HG02852 (cell line): ENCODE measurements at regions not wholly inside any gene's neighbourhood (a gene's known extent, or its start where the extent isn't known, plus 50 kb on each side); places are given as distances from the start of the nearest gene placed in this dataset.
"Not testable (repeated sequence)": the region's sequence is repeated elsewhere in the genome, so short reads cannot be mapped to it uniquely, and the experiment has no call there.

ENCODE experiments used
- ATAC-seq: cut with Tn5 transposase; IDR thresholded peaks from one replicate; pipeline ENCODE4 v1.9.1; 2021; ENCODE audit warnings: mild to moderate bottlenecking, moderate library complexity; ENCODE audit not compliant: unreplicated experiment

- ATAC-seq = no peak
These were observed 594.7 kb downstream of the DIPK2A start for GRCh38 chr3:144566320-144566719.

- ATAC-seq = no peak
These were observed 598.0 kb downstream of the DIPK2A start for GRCh38 chr3:144569651-144570050.

- ATAC-seq = no peak
These were observed 612.2 kb downstream of the DIPK2A start for GRCh38 chr3:144583871-144584270.

- no peak for ATAC-seq
These were observed 613.8 kb downstream of the DIPK2A start for GRCh38 chr3:144585408-144585807.

GRCh38 chr3:144585953-144586352, 614.3 kb downstream of the DIPK2A start:
- ATAC-seq = no peak

- ATAC-seq = no peak
These were observed 614.8 kb downstream of the DIPK2A start for GRCh38 chr3:144586382-144586781.

- ATAC-seq = no peak
These were observed 619.2 kb downstream of the DIPK2A start for GRCh38 chr3:144590854-144591253.

- no peak for ATAC-seq
These were observed 622.3 kb downstream of the DIPK2A start for GRCh38 chr3:144593881-144594280.

- ATAC-seq = not testable (repeated sequence)
These were observed 648.6 kb downstream of the DIPK2A start for GRCh38 chr3:144620236-144620635.

- no peak for ATAC-seq
These were observed 651.2 kb downstream of the DIPK2A start for GRCh38 chr3:144622845-144623244.

GRCh38 chr3:144624656-144625055, 653.0 kb downstream of the DIPK2A start:
- no peak for ATAC-seq

GRCh38 chr3:144626835-144627234, 655.2 kb downstream of the DIPK2A start:
- ATAC-seq = no peak

GRCh38 chr3:144629381-144629780, 657.8 kb downstream of the DIPK2A start:
- ATAC-seq = no peak

- ATAC-seq = no peak
These were observed 665.2 kb downstream of the DIPK2A start for GRCh38 chr3:144636833-144637232.

GRCh38 chr3:144638009-144638408, 666.4 kb downstream of the DIPK2A start:
- no peak for ATAC-seq

- no peak for ATAC-seq
These were observed 672.2 kb downstream of the DIPK2A start for GRCh38 chr3:144643771-144644198.

- ATAC-seq = no peak
These were observed 673.7 kb downstream of the DIPK2A start for GRCh38 chr3:144645300-144645699.

GRCh38 chr3:144650380-144650779, 678.8 kb downstream of the DIPK2A start:
- no peak for ATAC-seq

GRCh38 chr3:144652573-144652972, 681.0 kb downstream of the DIPK2A start:
- ATAC-seq = no peak

- ATAC-seq = no peak
These were observed 683.8 kb downstream of the DIPK2A start for GRCh38 chr3:144655423-144655822.

- peak; percentile 35 for ATAC-seq
These were observed 688.6 kb downstream of the DIPK2A start for GRCh38 chr3:144660186-144660585.

GRCh38 chr3:144662729-144663128, 691.1 kb downstream of the DIPK2A start:
- no peak for ATAC-seq
